ENCODE measurements at regions not wholly inside any gene's neighbourhood (a gene's known extent, or its start where the extent isn't known, plus 50 kb on each side); places are given as distances from the start of the nearest gene placed in this dataset.
A peak's percentile ranks its signal among the peaks of the same experiment; 100 is the strongest.

GRCh38 chr2:150631236-150631821 lies 143.9 kb upstream of the RND3 start:
- Histone ChIP-seq H3K27ac (ENCODE audit: low read length) (peak overlapping the region; percentile 20), H3K4me3 (ENCODE audit: low read length) (no peak overlapping the region), H3K36me3 (ENCODE audit: control insufficient read depth, insufficient read depth, low read length) (no peaks in the 10 kb centered on the region), H3K9me3 (ENCODE audit: control insufficient read depth, low read depth, low read length) (no peaks in the 10 kb centered on the region), H3K27me3 (ENCODE audit: control insufficient read depth, insufficient read depth, low read length) (no peaks in the 10 kb centered on the region), H3K4me1 (ENCODE audit: control insufficient read depth, insufficient read depth, low read length) (no peaks in the 10 kb centered on the region)
- no peak for DNase-seq
- WGBS (ENCODE audit: insufficient coverage, low lambda C conversion rate): 100% methylated on average over 1 of the region's 2 CpGs

DNA sequence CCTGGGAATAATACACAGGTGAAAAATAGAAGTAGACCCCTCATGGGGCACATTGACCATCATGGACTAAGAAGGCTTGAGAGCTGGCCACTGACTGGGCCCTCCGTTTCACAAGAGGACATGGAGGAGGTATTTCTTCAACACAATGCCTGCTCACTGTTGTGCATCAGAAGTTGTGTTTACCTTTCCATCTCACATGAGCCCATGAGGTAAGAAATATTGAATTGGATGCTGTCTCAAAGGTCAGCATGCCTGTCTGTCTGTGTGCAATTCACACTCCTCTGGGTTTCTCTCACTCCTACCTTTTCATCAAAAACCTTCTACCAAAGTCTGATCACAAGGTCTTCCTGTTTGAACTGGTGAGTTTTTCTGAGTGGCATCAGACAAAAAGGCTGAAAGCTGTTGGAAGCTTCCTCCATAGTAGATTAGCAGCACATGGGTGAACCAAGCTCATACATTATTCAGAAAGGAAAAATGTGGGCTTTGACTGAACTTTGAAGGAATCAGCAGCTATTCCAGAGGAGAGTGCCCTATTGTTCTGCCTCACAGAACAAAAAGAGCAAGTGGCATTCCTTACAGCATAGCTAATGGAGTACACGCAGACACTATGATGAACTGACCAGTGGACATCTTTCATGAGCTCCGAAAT lies 143.2 kb upstream of the RND3 start:
- Histone ChIP-seq H3K4me1 (ENCODE audit: control insufficient read depth, insufficient read depth, low read length) (no peaks in the 10 kb centered on the region), H3K4me3 (ENCODE audit: low read length) (no peak overlapping the region), H3K9me3 (ENCODE audit: control insufficient read depth, low read depth, low read length) (no peaks in the 10 kb centered on the region), H3K27me3 (ENCODE audit: control insufficient read depth, insufficient read depth, low read length) (no peaks in the 10 kb centered on the region), H3K36me3 (ENCODE audit: control insufficient read depth, insufficient read depth, low read length) (no peaks in the 10 kb centered on the region), H3K27ac (ENCODE audit: low read length) (peak overlapping the region; percentile 20)
- no CpG with 5 or more reads among the region's 3 CpGs for WGBS (ENCODE audit: insufficient coverage, low lambda C conversion rate)
- peak; percentile 23 to 30 for DNase-seq

DNA sequence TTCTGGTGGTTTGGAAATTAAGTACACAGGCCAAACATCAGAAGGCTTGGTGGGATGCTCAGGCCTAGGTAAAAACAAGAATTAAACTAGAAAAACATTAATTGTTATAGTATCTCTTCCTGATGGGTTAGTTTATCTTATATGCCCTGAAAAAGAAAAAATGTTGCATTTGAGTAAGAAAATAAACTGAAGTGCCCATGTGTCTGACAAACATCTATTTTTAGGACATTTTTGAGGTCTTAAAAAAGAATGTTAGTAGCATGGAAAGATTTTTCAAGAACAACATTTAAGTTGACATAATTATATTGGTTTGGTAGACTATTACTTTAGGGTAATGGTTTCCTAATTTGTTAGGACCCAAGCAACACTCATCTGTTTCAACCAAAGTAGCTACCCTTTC lies 140.1 kb upstream of the RND3 start:
- no peaks in the 10 kb centered on the region for H3K27me3 ChIP-seq (ENCODE audit: control insufficient read depth, insufficient read depth, low read length)
- H3K4me3 ChIP-seq (ENCODE audit: low read length): no peak overlapping the region
- no peak overlapping the region for H3K27ac ChIP-seq (ENCODE audit: low read length)
- no peak for DNase-seq
- H3K4me1 ChIP-seq (ENCODE audit: control insufficient read depth, insufficient read depth, low read length): no peaks in the 10 kb centered on the region
- H3K36me3 ChIP-seq (ENCODE audit: control insufficient read depth, insufficient read depth, low read length): no peaks in the 10 kb centered on the region
- no peaks in the 10 kb centered on the region for H3K9me3 ChIP-seq (ENCODE audit: control insufficient read depth, low read depth, low read length)

- WGBS (ENCODE audit: insufficient coverage, low lambda C conversion rate): no CpG with 5 or more reads among the region's 1 CpG
- Histone ChIP-seq H3K36me3 (ENCODE audit: control insufficient read depth, insufficient read depth, low read length) (no peaks in the 10 kb centered on the region), H3K4me1 (ENCODE audit: control insufficient read depth, insufficient read depth, low read length) (no peaks in the 10 kb centered on the region), H3K9me3 (ENCODE audit: control insufficient read depth, low read depth, low read length) (no peaks in the 10 kb centered on the region), H3K27ac (ENCODE audit: low read length) (no peak overlapping the region), H3K4me3 (ENCODE audit: low read length) (no peak overlapping the region), H3K27me3 (ENCODE audit: control insufficient read depth, insufficient read depth, low read length) (no peaks in the 10 kb centered on the region)
- DNase-seq: no peak
Observed at GRCh38 chr2:150626934-150627411, 139.5 kb upstream of the RND3 start.

- H3K36me3 ChIP-seq (ENCODE audit: control insufficient read depth, insufficient read depth, low read length): no peaks in the 10 kb centered on the region
- H3K4me3 ChIP-seq (ENCODE audit: low read length): no peak overlapping the region
- no peaks in the 10 kb centered on the region for H3K27me3 ChIP-seq (ENCODE audit: control insufficient read depth, insufficient read depth, low read length)
- WGBS (ENCODE audit: insufficient coverage, low lambda C conversion rate): no CpG with 5 or more reads among the region's 2 CpGs
- no peaks in the 10 kb centered on the region for H3K9me3 ChIP-seq (ENCODE audit: control insufficient read depth, low read depth, low read length)
- H3K27ac ChIP-seq (ENCODE audit: low read length): no peak overlapping the region
- no peaks in the 10 kb centered on the region for H3K4me1 ChIP-seq (ENCODE audit: control insufficient read depth, insufficient read depth, low read length)
- no peak for DNase-seq
Observed at GRCh38 chr2:150625741-150626140, 138.3 kb upstream of the RND3 start.

GRCh38 chr2:150625303-150625702 lies 137.8 kb upstream of the RND3 start:
- Histone ChIP-seq H3K27me3 (ENCODE audit: control insufficient read depth, insufficient read depth, low read length) (no peaks in the 10 kb centered on the region), H3K4me1 (ENCODE audit: control insufficient read depth, insufficient read depth, low read length) (no peaks in the 10 kb centered on the region), H3K27ac (ENCODE audit: low read length) (no peak overlapping the region), H3K36me3 (ENCODE audit: control insufficient read depth, insufficient read depth, low read length) (no peaks in the 10 kb centered on the region), H3K4me3 (ENCODE audit: low read length) (no peak overlapping the region), H3K9me3 (ENCODE audit: control insufficient read depth, low read depth, low read length) (no peaks in the 10 kb centered on the region)
- DNase-seq: no peak

DNA sequence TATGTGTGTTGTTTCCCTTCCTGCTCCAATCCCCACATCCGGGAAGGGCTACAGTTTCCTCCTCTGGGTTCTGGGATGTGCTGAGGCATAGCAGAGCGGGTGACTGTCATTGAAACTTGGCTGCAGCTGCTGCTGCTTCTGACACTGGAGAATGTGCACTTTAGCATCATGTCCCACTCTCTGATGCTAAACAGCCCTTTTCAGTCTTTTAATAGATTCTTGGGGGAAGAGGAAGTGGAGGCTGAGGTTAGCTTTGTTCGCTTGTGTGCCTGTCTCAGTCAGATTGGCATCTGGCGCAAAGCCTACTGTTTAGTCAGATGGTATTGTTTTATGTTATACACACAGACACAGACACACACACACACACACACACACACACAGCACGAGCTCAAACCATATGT lies 136.5 kb upstream of the RND3 start:
- WGBS (ENCODE audit: insufficient coverage, low lambda C conversion rate): no CpG with 5 or more reads among the region's 5 CpGs
- no peak overlapping the region for H3K4me3 ChIP-seq (ENCODE audit: low read length)
- no peaks in the 10 kb centered on the region for H3K9me3 ChIP-seq (ENCODE audit: control insufficient read depth, low read depth, low read length)
- H3K27ac ChIP-seq (ENCODE audit: low read length): no peak overlapping the region
- no peaks in the 10 kb centered on the region for H3K4me1 ChIP-seq (ENCODE audit: control insufficient read depth, insufficient read depth, low read length)
- H3K27me3 ChIP-seq (ENCODE audit: control insufficient read depth, insufficient read depth, low read length): no peaks in the 10 kb centered on the region
- no peaks in the 10 kb centered on the region for H3K36me3 ChIP-seq (ENCODE audit: control insufficient read depth, insufficient read depth, low read length)
- DNase-seq: no peak

DNA sequence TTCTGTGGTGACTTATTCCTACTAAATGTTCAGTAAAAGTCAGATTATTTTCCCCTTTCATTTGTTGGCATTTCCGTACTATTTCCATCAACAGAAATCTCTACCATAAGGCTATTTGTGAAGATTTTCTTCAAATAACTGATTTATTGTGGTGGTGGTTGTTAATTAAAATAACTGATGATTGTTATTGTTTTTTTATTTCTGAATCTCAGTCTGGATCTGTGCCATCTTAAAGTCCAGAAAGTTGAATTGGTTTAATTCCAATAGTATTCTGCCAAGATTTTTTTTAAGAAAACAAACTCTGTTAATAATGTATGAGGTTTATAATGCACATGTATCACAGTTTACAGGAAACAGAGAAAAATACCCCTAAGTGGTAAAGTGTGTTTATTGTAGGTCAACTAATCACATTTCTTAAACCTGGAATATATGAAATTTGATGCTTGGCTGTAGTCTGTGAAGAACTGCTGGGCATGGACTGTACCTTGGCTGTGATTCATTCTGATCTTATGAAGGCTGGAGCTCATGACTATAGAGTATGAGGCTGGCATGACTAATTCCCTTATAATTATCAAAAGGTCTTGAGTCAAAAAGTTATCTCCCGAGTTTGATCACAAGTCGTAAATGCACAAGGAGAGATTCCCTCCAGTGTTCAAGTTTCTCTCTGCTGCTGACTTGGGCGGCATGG lies 134.2 kb upstream of the RND3 start:
- no peaks in the 10 kb centered on the region for H3K36me3 ChIP-seq (ENCODE audit: control insufficient read depth, insufficient read depth, low read length)
- no peak for DNase-seq
- H3K4me1 ChIP-seq (ENCODE audit: control insufficient read depth, insufficient read depth, low read length): no peaks in the 10 kb centered on the region
- 62% methylated on average over 3 of the region's 4 CpGs for WGBS (ENCODE audit: insufficient coverage, low lambda C conversion rate)
- H3K4me3 ChIP-seq (ENCODE audit: low read length): no peak overlapping the region
- no peak overlapping the region for H3K27ac ChIP-seq (ENCODE audit: low read length)
- no peaks in the 10 kb centered on the region for H3K9me3 ChIP-seq (ENCODE audit: control insufficient read depth, low read depth, low read length)
- no peaks in the 10 kb centered on the region for H3K27me3 ChIP-seq (ENCODE audit: control insufficient read depth, insufficient read depth, low read length)

DNA sequence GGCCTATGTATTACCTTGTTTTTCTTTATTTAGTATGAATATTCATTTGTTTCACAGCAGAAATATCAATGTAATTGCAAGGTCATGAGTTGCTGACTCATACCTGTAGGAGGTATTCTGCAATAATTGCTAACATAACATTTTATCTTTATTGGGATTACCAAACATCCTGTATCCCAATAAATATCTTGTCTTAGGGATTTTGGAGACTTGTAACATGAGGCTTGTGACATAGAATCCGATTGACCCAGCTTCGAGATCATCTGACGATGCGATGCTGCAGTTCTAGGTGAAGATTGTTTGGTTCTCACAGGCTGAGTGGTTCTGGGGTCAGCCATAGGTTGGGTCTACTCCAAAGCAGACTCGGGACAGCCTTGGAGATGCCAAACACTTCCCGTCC lies 133.4 kb upstream of the RND3 start:
- H3K4me1 ChIP-seq (ENCODE audit: control insufficient read depth, insufficient read depth, low read length): no peaks in the 10 kb centered on the region
- no peak overlapping the region for H3K27ac ChIP-seq (ENCODE audit: low read length)
- no peaks in the 10 kb centered on the region for H3K36me3 ChIP-seq (ENCODE audit: control insufficient read depth, insufficient read depth, low read length)
- no peaks in the 10 kb centered on the region for H3K9me3 ChIP-seq (ENCODE audit: control insufficient read depth, low read depth, low read length)
- no peaks in the 10 kb centered on the region for H3K27me3 ChIP-seq (ENCODE audit: control insufficient read depth, insufficient read depth, low read length)
- no peak for DNase-seq
- H3K4me3 ChIP-seq (ENCODE audit: low read length): no peak overlapping the region
- no CpG with 5 or more reads among the region's 6 CpGs for WGBS (ENCODE audit: insufficient coverage, low lambda C conversion rate)

DNA sequence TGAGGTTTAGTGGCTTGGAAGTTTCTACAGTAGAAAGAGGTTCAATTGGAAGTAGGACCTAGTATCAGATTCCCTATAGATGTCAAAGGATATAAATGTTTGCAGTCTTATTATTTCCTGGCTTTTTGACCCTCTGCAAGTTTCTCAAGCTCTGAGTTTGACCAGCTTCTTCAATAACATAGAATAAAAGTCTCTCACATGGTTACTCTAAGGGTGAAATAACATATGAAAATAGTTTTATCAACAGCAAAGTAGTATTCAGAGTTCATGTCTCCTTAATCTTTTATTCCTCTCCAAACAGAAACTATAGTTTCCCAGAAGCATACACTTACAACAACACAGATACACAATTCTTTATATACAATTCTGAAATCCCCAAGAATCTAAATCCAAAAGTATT lies 132.9 kb upstream of the RND3 start:
- Histone ChIP-seq H3K27me3 (ENCODE audit: control insufficient read depth, insufficient read depth, low read length) (no peaks in the 10 kb centered on the region), H3K36me3 (ENCODE audit: control insufficient read depth, insufficient read depth, low read length) (no peaks in the 10 kb centered on the region), H3K27ac (ENCODE audit: low read length) (no peak overlapping the region), H3K9me3 (ENCODE audit: control insufficient read depth, low read depth, low read length) (no peaks in the 10 kb centered on the region), H3K4me3 (ENCODE audit: low read length) (no peak overlapping the region), H3K4me1 (ENCODE audit: control insufficient read depth, insufficient read depth, low read length) (no peaks in the 10 kb centered on the region)
- DNase-seq: no peak
